Activated T-cell treated with anti-CD3 and anti-CD28 coated beads, Interleukin-2, amount 50 U/mL, for 1 hour (primary cell): ENCODE measurements at regions not wholly inside any gene's neighbourhood (a gene's known extent, or its start where the extent isn't known, plus 50 kb on each side); places are given as distances from the start of the nearest gene placed in this dataset.

Experiments used
- DNase-seq: peaks from one replicate; pipeline ENCODE4 v3.0.0-alpha.2; 2020

GRCh38 chr21:18191139-18191538 lies 53.5 kb upstream of the CHODL start:
- no peak for DNase-seq

GRCh38 chr21:18178509-18178908 lies 66.1 kb upstream of the CHODL start:
- no peak for DNase-seq

GRCh38 chr21:18174370-18174769 lies 70.3 kb upstream of the CHODL start:
- DNase-seq: no peak

DNA sequence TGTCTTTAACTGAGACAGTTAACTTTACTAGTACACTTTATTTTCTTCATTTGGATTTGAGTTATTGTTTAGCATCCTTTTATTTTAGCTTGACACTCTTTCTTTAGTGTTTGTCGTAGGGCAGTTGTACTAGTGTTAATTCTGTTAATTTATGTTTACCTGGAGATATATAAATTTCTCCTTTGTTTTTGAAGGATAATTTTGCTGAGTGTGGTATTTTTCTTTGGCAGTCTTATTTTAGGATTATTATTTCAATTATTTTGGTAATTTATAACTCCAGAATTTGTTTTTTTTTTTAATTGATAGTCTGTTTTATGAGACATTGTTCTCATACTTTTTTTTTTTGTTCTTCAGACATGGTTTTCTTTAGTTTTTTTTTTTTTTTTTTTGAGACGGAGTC lies 73.8 kb upstream of the CHODL start:
- DNase-seq: no peak

- no peak for DNase-seq
Observed at GRCh38 chr21:18170221-18170620, 74.4 kb upstream of the CHODL start.

- DNase-seq: no peak
Observed at GRCh38 chr21:18168108-18168507, 76.5 kb upstream of the CHODL start.

GRCh38 chr21:18164933-18165332 lies 79.7 kb upstream of the CHODL start:
- DNase-seq: no peak

GRCh38 chr21:18164483-18164882 lies 80.2 kb upstream of the CHODL start:
- no peak for DNase-seq

GRCh38 chr21:18163956-18164355 lies 80.7 kb upstream of the CHODL start:
- DNase-seq: no peak

GRCh38 chr21:18161841-18162240 lies 82.8 kb upstream of the CHODL start:
- no peak for DNase-seq

- DNase-seq: no peak
Observed at GRCh38 chr21:18157406-18157805, 87.2 kb upstream of the CHODL start.

- no peak for DNase-seq
Observed at GRCh38 chr21:18155508-18156193, 89.0 kb upstream of the CHODL start.

DNA sequence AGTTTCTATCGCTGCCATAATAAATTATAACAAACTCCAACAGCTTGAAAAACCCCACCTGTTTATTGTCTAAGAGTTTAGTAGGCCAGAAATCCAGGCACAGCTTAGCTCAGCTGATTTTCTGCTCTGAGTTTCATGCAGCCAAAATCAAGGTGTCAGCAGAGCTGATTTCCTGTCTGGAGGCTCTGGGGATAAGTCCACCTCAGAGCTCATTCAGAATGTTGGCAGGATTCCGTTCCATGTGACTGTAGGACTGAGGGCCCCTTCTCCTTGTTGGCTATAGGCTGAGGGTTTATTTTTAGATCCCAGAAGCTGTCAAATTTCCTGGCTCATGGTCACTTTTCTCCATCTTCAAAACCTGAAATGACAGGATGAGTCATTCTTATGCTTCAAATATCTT lies 91.6 kb upstream of the CHODL start:
- DNase-seq: no peak

DNA sequence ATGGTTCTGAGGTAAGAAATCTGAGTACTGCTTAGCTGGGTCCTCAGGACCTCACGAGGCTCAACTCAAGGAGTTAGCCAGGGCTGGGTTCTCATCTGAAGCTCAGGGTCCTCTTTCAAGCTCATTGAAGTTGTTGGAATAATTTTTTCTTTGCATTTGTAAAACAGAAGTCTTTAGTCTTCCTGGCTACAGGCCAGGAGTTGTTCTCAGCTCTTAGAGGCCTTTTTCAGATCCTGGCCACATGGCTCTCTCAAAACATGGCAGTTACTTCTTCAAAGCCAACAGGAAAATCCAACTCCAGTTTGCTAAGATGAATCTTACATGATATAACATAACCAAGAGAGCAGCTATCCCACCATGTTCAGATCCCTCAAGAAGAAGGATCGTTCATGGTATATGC lies 92.3 kb upstream of the CHODL start:
- DNase-seq: no peak

GRCh38 chr21:18151046-18151445 lies 93.6 kb upstream of the CHODL start:
- DNase-seq: no peak

DNA sequence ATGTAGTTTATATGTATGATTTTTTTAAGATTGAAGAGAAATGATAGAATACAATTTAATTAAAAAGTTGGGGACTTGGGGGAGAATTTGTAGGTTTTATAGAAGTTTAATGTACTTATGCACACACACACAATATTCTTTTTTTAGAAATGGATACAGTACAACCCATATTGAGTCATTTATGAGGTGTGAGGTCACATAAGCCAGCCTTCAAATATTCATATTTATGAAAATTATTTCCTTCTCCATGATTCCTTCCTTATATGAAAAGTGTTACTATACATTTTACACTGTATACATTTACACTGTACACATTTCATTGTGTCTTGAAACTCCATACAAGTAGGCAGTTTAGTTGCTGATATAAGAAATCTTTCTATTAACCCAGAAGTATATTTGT lies 96.2 kb upstream of the CHODL start:
- DNase-seq: no peak

DNA sequence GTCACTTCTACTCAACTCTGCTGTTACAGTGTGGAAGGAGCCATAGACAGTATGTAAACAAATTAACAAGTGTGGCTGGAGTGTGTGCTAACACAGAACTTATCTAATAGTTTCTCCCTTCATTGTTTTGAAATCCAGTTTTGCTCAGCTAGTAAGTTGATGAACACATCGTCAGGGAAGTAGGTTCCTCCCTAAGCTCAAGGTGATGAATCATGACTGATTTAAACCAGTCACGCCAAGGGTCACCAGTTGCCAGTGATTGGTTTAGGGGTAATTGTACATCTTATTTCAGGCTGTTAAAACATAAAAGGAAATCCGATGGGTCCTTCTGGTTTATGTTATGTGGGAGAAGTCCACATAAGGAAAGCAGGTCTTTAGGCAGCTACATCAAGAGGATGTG lies 97.0 kb upstream of the CHODL start:
- no peak for DNase-seq

GRCh38 chr21:18146820-18147219 lies 97.8 kb upstream of the CHODL start:
- DNase-seq: no peak

GRCh38 chr21:18144339-18144738 lies 100.3 kb upstream of the CHODL start:
- DNase-seq: no peak

DNA sequence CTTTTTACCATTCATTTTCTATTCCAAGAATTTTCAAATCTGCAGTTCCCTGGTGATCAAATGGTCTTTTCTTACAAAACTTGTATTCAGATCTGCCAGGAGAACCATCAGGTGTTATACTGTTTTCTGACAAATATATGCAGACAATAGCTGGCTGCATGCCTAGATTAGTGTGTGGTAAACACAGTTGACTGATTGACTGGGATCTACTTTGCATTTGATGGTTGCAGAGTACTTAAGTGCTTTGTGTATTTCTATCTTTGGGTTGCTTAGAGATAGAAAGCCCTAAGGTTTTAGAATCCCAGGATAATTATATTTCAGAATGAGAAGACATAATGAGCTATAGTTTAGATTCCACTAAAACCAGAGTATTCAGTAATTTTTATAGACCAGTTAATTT lies 102.0 kb upstream of the CHODL start:
- no peak for DNase-seq

GRCh38 chr21:18138507-18138906 lies 106.1 kb upstream of the CHODL start:
- no peak for DNase-seq

GRCh38 chr21:18129526-18129925 lies 115.1 kb upstream of the CHODL start:
- DNase-seq: no peak

DNA sequence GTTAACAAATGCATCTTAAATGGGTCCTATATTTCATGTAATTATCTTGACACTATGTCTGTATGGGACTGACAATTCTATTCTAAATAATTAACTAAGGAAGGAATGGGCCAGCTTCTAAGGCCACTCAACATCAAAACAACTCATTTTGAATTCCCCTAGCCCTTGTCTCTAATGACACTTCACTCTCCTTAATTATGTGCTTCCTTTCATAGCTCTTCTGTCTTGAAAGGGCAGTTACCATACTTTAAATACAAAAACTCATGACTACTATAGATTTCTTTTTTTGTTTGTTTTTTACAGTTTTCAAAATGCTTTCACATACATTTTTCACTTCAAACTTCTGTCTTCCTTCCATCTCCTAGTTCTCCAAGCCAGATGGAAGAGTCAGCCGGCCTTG lies 126.1 kb upstream of the CHODL start:
- DNase-seq: no peak

GRCh38 chr21:18117176-18117575 lies 127.5 kb upstream of the CHODL start:
- DNase-seq: no peak

DNA sequence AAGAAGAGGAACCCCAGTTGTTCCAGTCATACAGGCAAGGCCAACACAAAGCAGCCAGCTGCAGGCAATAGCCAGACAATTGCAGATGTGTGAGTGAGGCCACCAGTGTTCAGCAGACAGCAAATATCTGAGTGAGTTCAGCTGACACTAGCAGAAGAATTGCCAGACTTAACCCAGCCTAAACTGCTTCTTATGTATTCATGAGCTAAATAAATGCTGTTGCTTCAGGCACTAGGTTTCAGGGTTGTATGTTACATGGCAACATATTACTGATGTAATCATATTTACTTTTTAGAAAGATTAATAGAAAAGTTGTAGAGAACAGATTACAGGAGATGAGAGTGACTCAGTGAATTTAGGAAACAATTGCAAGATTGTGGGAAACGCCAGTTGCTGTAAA lies 129.8 kb upstream of the CHODL start:
- DNase-seq: no peak

- no peak for DNase-seq
Observed at GRCh38 chr21:18104802-18105201, 139.8 kb upstream of the CHODL start.
